HG03457 (cell line): ENCODE measurements at regions not wholly inside any gene's neighbourhood (a gene's known extent, or its start where the extent isn't known, plus 50 kb on each side); places are given as distances from the start of the nearest gene placed in this dataset.
"Not testable (repeated sequence)": the region's sequence is repeated elsewhere in the genome, so short reads cannot be mapped to it uniquely, and the experiment has no call there.

Experiments
- ATAC-seq: cut with Tn5 transposase; IDR thresholded peaks from one replicate; pipeline ENCODE4 v1.9.1; 2021; ENCODE audit warnings: moderate number of reproducible peaks; ENCODE audit not compliant: unreplicated experiment

DNA sequence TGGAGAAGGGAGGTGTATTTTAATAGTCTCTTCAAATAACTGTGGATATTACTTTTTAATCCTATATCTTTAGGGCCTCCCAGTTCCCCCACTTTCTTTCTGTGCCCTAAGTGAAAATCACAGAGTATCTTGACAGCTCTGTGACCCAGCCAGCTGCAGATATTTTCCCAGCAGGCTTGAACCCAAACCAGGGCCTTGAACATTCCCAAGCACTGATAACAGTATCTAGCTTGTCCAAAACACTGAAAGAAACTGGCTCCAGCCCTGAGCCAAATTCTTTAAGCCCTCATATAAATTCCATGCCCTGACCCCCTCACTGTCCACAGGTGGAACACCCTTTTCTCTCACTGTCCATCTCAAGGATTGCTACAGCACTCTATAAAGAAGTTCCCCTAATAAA lies 388.1 kb upstream of the CHAC2 start:
- ATAC-seq: no peak

DNA sequence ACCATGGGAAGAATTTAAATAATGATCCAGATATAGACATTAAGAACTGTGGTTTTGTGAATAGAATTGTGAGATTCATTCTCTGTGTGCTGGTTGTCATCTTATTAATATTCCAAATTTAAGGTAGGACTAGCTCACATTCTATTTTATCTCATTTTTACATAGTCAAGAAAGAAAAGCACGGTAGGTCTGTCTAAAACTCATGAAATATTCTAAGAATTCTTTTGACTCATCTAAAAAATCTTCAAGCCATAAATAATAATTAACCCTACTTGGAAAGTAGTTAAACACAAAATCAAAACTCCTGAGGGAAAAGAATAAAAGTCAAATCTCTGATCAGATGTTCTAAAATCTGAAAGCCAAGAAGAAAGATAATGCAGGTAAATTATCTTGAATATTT lies 388.8 kb upstream of the CHAC2 start:
- no peak for ATAC-seq

DNA sequence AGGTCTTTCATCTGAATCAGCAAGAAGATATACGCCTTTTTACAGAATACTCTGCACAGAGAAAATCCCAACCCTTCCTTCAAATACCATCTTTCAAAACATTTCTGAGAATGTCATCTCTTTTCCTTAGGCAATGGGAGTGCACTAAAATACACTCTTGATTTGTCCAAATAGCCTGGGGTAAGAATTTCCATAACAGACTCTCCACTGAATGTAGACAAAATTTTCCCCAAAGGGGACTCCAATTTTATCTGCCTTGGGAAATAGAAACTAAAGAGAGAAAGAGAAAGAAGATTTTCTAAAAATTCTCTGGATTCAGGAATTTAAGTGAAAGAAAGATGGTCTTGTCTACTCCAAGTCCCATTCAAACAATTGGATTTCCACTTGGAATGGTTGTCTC lies 394.5 kb upstream of the CHAC2 start:
- ATAC-seq: no peak

DNA sequence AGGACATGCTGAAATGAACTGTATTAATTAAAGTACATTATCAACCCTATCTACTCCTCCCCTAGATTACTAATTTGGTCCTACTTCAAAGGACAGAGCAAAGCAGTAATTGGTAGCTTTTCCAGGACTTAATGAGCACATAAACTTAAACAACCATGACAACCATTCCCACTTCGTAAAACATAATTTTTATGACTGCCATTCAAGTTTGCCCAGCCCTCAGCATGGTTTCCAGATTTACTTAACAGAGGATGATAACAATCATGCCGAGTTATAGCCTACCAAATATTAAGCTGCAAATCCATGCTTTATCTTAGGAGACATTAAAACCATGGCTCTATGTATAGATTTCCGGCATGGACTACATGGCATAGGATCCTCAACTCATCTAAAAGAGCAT lies 401.1 kb upstream of the CHAC2 start:
- ATAC-seq: no peak

DNA sequence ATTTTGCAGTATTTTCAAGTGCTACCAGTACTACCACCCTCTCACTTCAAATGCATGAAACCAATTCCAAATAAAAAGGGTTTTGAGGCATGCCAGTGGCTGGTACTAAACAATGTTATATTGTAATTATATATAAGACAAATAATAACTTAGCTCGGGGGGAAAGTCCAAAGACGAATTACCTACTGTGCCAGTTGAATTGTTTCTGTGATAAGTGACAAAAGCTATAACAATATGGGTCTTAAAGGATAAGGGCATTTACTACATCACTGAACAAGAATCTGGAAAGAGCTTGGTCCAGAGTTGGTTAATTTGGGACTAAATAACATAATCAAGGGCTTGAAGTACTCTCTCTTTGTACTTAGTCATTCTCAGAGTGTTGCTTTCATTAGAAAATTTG lies 404.7 kb upstream of the CHAC2 start:
- no peak for ATAC-seq

DNA sequence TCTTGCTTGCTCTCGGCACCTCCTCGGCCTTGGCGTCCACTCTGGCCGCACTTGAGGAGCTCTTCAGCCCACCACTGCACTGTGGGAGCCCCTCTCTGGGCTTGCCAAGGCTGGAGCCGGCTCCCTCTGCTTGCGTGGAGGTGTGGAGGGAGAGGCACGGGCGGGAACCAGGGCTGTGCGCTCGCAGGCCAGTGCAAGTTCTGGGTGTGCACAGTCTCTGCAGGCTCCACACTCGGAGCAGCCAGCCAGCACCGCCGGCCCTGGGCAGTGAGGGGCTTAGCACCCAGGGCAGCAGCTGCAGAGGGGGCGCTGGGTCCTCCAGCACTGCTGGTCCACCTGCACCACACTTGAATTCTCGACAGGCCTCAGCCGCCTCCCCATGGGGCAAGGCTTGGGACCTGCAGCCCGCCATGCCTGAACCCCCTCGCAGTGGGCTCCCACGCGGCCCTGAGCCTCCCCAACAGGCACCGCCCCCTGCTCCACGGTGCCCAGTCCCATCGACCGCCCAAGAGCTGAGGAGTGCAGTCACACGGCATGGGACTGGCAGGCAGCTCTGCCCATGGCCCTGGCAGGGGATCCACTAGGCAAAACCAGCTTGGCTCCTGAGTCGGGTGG lies 411.2 kb upstream of the CHAC2 start:
- ATAC-seq: no peak

DNA sequence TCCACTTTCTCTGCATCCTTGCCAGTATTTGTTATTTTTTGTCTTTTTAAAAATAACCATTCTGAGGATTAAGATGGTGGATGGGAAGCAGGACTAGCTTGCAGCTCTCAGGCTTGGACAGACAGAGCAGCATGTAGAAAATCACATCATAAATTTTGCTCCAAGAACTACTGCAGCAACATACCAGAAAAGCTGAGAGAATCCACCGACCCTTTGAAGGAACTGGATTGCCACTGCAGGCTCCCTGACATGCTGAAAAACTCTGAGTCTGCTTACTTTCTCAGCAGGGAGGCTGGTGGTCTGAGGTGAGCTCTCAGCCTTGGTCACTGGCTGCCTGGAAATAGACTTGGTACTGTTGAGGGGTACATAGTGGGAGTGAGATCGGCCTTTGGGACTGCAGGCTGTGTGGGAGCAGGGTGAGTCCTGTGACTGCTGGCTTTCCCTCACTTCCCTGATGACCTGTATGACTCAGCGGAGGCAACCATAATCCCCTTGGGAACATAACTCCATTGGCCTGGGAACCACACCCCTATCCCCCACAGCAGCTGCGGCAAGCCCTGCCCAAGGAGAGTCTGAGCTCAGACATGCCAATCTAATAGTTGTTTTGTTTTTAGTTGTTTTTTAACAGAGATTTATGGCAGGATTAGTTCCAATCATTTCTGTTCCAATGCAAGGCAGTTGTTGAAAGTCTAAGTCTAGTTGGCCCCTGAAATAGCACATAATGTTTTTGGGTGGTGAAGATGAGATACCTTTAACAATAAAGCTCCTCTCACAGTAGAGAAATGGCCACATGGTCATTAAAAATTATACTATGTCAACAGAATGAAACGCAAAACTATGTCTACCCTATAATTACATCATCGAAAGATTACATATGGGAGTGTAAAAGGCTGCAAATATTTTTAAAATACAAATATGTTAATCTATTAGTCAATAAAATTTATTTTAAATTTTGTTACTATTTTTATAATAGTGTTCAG lies 414.2 kb upstream of the CHAC2 start:
- no peak for ATAC-seq

DNA sequence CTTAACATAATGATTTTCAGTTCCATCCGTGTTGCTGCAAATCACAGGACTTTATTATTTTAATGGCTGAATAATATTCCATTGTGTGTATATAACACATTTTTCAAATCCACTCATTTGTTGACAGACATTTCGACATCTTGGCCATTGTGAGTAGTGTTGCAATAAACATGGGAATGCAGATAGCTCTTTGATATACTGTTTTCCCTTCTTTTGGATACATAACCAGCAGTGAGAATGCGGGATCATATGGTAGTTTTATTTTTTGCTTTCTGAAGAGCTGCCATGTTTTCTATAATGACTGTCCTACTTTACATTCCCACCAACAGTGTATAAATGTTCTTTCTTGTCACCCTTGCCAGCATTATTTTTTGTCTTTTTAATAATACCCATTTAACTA lies 420.3 kb upstream of the CHAC2 start:
- ATAC-seq: no peak

DNA sequence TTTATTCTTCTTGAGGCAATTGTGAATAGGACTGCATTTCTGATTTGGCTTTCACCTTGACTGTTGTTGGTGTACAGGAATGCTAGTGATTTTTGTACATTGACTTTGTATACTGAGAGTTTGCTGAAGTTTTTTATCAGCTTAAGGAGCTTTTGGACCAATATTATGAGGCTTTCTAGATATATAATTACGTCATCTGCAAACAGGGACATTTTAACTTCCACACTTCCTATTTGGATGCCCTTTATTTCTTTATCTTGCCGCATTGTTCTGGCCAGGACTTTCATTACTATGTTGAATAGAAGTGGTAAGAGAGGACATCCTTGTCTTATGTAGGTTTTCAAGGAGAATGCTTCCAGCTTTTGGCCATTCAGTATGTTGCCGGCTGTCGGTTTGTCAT lies 425.4 kb upstream of the CHAC2 start:
- no peak for ATAC-seq

DNA sequence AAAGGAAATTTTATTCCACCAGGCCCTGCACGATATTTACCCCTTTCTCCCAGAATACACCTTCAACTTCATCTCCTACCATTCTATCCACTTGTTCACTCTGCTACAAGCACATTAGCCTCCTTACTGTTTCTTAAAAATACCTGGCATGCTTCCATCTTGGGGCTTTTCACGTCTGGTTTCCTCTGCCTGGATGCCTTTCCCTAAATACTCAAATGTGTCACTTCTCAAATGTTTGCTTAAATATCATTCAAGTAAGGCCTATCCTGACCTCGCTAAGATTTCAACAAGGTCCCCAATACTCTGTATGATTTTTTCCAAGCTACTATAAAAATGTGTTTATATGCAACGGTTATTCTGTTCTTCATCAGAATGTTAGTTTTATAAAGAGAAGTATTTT lies 433.0 kb upstream of the CHAC2 start:
- no peak for ATAC-seq

DNA sequence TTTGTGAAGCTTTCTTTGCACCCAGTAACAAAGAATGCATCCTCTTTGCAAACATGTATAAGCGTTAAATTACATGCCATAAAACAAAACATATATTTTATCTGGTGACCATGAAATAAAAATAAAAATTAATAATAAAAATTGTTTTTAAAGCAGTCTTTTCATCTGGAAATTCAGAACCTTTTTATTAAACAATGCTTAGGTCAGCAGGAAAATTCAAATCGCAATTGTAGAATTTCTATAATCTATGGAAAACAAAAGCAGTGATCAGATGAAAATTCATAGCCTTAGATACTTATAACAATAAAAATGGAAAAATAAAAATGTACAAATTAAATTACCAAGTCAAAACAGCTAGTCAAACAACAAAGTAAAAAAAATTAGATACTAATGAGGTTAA lies 435.9 kb upstream of the CHAC2 start:
- no peak for ATAC-seq

DNA sequence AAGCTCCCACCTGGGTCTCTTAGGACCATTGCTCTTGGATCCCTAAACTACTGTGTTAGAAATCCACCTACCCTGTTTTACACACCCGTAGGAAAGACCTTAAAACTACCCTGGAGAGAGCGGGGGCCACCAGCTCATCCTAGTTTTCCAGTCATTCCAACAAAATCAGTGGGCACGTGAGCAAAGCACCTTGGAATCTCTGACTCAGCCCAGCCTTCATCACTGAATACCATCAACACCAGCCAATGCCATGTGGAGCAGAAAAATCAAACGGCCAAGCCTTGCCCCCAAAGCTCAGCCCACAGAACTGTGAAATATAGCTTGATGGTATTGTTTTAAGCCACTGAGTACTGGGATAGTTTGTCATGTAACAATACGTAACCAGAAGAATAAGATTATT lies 449.7 kb upstream of the CHAC2 start:
- ATAC-seq: no peak

DNA sequence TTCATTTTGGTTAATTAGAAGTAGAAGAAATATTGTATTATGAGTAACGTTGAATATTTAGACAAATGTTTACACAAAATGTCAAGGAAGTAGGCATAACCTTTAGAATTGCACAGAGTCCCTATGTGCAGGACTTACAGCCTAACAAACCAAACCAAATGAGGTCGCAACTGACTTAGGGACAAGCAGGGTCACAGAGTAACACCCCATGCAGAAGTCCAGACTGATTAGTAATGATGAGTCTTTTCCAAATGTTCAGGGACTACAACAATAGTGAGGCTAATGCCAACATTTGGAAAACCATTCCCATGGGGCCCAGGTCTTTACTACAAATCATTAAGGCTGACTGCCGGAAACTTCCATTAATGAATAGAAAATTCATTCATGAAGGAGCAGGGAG lies 452.5 kb upstream of the CHAC2 start:
- ATAC-seq: no peak

DNA sequence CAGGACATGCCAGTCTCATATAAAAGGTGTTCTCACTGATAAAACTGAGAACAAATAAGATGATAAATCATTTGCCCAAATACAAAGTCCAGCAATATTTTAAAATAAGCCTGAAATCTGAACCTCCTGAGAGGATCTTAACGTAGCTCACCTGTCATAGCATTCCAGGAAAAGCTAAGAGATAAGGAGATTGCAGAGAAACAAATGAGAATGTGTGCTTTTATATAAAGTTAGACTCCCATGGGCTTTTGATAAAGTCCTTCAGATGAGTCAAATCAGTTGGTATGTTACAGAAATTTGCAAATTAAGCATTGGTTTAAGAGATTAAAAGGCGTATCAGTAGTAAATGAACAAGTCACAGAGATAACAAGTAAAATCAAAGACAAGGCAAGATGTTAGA lies 452.9 kb upstream of the CHAC2 start:
- ATAC-seq: no peak

DNA sequence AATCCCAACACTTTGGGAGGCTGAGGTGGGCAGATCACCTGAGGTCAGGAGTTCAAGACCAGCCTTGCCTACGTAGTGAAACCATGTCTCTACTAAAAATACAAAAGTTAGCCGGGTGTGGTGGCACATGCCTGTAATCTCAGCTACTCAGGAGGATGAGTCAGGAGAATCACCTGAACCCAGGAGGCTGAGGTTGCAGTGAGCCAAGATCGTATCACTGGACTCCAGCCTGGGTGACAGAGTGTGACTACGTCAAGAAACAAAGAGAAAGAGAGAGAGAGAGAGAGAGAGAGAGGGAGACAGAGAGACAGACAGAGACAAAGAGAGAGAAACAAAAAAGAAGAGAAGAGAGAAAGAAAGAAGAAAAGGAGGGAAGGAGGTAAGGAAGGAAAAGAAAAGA lies 454.0 kb upstream of the CHAC2 start:
- not testable (repeated sequence) for ATAC-seq

DNA sequence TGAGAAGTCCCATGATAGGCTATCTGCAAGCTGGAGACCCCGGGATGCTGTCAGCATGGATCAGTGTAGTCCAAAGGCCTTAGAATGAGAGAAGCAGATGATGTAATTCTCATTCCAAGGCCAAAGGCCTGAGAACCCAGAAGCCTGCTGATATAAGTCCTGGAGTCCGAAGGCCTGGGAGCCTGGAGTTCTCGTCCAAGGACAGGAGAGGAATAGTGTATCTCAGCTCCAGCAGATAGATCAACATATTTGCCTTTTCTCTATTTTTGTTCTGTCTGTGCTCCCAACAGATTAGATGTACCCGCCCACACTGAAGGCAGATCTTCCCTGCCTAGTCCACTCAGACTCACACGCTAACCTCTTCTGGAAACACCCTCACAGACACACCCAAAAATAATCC lies 454.9 kb upstream of the CHAC2 start:
- ATAC-seq: no peak

DNA sequence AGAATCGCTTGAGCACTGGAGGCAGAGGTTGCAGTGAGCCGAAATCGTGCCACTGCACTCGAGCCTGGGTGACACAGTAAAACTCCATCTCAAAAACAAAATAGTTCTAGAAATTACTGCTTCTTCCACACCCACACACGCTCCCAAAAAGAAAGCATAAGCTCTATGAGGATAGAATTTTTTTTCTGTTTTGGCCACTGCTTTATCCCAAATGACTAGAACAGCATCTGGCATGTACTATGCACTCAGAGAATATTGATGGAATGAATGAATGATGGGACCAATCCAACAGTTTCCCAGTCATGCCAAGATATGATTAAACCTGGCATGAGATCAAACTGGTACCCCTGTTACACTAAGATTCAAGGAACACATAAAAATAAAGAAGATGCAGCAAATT lies 455.4 kb upstream of the CHAC2 start:
- ATAC-seq: no peak

DNA sequence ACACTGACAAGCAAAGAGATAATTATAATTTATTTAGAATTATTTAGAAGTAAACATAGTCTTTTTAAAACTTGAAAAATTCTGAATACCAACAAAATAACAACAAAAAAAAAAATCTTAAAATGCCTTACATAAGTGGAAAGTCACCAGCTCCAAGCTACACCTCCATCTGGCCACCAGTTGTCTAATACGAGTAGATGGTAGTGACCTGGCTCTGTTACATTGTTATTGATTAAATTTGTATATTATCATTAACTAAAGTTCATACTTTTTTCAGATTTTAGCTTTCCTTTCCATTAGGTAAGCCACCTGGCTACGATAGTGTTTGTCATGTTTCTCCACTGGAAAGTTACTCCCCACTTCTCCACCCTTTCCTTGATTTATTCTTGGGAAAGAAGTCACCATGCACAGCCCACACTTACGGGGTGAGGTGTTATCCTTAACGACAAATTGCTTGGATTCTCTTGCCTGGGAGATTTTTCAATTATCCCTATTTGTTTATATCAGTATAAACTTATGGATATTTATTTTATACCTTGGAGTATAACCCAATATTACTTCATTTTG lies 464.5 kb upstream of the CHAC2 start:
- ATAC-seq: no peak

DNA sequence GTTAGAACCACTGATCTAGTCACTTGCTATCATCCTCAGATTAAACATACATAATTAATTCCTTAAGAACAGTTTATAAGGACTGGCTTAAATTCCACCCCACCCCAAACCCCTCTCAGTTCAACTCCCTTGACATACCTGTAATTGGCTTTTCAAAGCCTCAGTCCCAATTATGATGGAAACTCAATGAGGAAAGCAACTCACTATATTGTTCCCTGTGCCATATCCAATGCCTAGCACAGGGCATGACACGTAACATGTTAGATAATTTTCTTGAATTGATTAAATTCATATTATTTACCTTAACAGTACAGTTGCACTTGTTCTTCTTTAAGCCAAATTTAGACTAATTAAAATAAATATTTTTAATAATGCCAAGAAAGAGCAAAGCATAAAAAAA lies 465.1 kb upstream of the CHAC2 start:
- ATAC-seq: no peak

DNA sequence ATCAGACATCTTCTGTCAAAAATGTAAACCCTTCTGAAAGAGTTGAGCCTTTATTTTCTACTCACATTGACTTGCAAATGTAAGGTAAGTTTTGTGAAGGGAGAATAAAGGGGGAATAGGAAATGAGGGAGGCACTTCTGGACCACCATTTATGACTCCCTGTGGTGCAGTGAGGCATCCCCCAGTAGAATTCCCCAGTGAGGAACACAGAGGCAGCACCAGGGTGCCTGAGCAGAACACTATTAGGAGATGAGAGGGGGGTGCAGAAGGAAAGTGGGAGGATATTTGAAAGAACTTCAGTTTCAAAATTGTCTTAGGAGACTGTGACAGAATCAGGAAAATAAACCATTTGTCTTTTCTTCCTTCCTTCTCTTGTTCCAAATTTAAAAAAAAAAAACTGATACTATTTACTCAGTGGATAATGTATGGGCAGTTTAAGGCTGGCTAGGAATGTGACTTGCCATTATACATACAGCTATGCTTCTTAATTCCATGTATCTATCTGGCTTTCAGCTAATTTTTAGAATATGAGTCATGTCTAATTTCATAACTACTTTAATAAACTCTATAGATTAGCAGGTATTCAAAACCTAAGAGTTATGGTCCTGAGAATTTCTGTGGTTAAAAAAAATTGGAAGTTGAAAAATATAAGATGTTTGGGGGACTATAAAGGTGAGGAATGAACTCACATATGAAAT lies 478.1 kb upstream of the CHAC2 start:
- ATAC-seq: no peak

DNA sequence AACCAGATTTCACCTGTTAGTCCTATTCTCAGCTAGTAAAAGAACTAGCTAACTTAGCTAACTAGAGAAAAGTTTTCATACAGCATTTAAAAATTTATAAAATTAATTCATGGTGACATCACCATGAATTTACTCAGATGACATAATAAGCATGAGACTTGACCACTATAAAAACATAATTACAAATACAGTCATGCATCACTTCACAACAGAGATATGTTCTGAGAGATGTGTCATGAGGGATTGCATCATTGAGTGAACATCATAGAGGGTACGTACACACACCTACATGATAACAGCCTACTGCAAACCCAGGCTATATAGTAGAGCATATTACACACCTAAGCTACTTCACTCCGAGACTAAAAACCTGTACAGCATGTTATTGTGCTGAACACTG lies 481.3 kb upstream of the CHAC2 start:
- no peak for ATAC-seq

DNA sequence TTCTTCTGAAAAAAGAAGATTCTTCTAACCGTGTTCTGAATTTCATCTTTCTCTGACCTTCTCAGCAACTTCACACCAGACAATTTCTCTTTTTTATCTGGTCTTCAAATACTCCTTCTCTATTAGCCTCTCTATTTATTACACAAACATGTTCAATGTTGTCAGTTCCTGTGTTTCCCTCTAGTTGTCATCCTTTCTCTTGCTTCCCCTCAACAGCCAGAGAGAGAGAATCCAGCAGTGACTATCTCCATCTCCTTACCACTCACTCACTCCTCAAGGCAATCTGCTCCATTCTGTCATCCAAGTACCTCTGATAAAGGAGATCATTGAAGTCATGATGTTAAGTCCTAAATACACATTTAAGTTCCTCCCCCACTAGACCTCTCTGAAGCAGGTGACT lies 491.9 kb upstream of the CHAC2 start:
- no peak for ATAC-seq
